Epithelial cell of esophagus (primary cell): ENCODE measurements at regions not wholly inside any gene's neighbourhood (a gene's known extent, or its start where the extent isn't known, plus 50 kb on each side); places are given as distances from the start of the nearest gene placed in this dataset.

Experiments
- DNase-seq: peaks from one replicate; pipeline ENCODE4 v3.0.0; 2010; ENCODE audit warnings: low read depth
- H3K4me3 ChIP-seq: 2 replicates; pipeline ENCODE4 v1.5.1; 2011; ENCODE audit warnings: mild to moderate bottlenecking, low read length, control low read depth
- TF ChIP-seq, protein P1 (sequence below): IDR thresholded peaks from 2 replicates; pipeline ENCODE4 v1.5.1; 2011; ENCODE audit warnings: low read depth, mild to moderate bottlenecking, low read length, control low read depth, inconsistent platforms; ENCODE audit not compliant: insufficient read depth; ENCODE audit errors: missing control alignments

DNA sequence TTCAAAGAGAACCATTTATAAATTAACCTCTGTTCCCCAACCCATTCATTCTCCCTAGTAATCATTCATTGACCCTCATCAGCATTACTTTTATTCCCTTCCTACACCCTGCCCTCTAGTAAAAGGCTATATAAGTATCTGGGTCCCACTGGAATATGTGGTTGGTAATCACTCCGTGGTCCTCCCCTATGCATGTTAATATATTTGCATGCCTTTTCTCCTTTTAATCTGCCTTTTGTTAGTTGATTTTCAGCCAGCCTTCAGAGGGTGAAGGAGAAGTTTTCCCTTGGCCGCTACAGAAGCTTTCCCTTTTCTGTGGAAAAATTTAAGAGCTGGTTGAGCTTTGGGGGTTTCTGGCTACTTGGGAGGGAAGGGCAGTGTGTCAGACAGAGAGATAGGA lies 585.6 kb downstream of the UTRN start:
- DNase-seq: no peak

DNA sequence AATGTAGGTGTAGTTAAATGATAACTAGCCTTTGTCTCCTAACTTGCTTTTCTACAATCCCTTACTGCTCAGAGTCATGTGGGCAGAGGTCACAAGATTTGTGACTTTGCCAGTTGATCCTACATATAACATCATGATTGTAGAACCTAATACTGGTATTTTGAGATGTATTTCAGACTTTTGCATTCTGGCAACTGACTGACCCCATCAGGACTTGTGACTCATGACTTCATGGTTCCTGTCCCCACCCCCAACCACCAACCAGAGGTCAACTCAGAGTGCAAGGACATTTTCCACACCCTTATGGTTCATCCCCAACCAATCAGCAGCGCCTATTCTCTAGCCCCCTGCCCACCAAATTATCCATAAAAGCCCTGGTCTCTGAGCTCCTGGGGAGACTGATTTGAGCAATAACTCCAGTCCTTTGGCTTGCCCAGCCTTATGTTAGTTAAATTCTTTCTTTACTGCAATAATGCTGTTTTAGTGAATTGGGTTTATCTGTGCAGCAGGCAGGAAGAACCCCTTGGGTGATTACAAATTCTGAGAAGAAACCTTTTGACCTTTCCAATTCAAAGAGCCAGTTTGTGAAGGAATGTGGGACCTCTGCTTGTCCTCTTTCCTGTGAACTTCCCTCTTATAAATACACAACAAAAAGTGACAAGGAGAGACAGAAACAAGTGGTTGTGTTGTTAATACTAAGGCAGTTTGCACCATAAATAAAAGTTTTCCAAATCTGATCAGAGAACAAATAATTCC lies 588.7 kb downstream of the UTRN start:
- no peak overlapping the region for H3K4me3 ChIP-seq
- TF ChIP-seq, protein P1, sequence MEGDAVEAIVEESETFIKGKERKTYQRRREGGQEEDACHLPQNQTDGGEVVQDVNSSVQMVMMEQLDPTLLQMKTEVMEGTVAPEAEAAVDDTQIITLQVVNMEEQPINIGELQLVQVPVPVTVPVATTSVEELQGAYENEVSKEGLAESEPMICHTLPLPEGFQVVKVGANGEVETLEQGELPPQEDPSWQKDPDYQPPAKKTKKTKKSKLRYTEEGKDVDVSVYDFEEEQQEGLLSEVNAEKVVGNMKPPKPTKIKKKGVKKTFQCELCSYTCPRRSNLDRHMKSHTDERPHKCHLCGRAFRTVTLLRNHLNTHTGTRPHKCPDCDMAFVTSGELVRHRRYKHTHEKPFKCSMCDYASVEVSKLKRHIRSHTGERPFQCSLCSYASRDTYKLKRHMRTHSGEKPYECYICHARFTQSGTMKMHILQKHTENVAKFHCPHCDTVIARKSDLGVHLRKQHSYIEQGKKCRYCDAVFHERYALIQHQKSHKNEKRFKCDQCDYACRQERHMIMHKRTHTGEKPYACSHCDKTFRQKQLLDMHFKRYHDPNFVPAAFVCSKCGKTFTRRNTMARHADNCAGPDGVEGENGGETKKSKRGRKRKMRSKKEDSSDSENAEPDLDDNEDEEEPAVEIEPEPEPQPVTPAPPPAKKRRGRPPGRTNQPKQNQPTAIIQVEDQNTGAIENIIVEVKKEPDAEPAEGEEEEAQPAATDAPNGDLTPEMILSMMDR: no peak
- no peak for DNase-seq

More for the DNA sequence above, 585.6 kb downstream of the UTRN start:
- H3K4me3 ChIP-seq: no peak overlapping the region
- TF ChIP-seq, protein P1: no peak

DNA sequence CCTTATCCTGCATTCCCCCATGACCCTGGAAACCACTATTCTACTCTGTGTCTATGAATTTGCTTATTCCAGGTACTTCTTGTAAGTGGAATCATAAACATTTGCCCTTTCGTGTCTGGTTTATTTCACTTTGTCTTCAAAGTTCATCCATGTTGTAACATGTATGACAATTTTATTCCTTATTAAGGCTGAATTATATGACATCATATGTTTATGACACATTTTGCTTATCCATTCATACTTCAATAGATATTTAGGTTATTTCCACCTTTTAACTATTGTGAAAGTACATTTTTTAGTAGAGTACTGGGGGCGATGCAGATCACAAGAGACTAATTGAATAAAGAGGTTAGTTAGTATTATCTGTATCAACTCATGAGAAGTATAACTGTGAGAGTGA lies 591.6 kb downstream of the UTRN start:
- no peak overlapping the region for H3K4me3 ChIP-seq
- TF ChIP-seq, protein P1: no peak
- no peak for DNase-seq

DNA sequence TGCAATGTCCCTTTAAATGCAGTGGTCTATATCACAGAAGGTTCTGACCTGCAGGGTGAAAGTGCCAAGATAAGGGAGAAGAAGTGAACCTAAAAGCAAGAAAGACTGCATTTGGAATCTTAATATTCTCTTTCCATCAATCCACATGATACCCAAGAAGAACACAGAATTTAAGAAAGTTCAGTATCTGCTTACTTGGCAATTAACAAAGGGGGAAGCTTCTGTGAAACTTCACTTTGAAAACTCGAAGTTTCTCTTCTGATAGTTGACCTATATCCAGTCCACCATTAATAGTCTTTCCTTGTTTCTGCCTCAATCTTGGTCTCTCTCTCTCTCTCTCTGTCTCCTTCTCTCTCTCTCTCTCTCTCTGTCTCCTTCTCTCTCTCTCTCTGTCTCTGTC lies 592.0 kb downstream of the UTRN start:
- H3K4me3 ChIP-seq: no peak overlapping the region
- no peak for DNase-seq
- TF ChIP-seq, protein P1: no peak

DNA sequence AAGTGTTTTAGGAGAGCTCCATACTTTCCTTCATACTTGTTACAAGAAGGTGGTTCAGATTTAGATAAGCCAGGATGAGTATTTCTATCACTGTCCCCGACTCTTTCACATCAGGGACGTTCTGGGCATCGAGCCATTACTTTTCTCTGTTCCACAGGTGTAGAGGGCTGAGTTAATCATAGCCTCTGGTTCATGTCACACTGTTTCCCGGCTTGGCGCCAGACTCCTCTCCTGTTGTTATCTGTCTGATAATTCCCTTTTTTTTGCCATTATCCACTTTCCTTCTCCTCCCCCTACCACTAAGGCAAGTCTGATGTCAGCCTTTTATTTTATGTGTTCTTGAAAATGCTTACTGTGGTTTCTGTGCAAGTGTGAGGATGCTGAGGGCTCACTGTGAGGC lies 593.4 kb downstream of the UTRN start:
- no peak for DNase-seq
- TF ChIP-seq, protein P1: no peak
- H3K4me3 ChIP-seq: no peak overlapping the region

DNA sequence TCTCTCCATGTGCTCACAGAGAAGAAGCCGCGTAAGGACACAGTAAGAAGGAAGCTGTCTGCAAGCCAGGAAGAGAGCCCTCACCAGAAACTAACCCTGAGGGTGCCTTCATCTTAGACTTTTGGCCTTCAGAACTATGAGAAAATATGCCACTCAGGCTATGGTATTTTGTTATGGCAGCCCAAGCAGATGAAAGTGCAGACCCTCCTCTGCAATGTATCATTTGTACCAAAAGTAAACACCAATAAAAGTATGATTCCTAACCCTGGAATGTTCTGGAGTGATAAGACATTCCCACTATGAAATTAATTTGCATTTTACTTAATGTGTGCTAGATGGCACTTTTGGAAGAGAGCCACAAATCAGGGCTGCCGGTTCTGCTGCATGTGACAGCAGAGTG lies 594.3 kb downstream of the UTRN start:
- no peak overlapping the region for H3K4me3 ChIP-seq
- no peak for DNase-seq
- TF ChIP-seq, protein P1: no peak

DNA sequence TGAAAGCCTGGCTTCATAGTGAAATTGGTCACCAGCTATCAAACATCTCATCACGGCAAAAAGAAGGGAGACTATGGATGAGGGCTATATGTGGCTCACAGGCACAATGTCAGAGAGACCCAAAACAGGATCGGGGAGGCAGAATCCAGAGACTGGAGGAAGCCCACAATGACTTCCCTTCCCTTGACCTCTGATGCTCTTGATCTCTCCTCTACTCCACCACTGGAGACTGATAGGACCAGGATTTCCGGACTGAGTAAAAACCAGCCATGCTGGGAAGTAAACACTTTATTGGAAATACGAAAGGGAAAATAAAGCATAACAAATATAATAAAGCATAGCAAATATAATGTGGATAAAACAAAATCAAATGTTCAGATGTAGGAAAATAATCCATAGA lies 597.3 kb downstream of the UTRN start:
- no peak overlapping the region for H3K4me3 ChIP-seq
- DNase-seq: no peak
- TF ChIP-seq, protein P1: no peak
